IMR-90 (cell line): ENCODE measurements at regions not wholly inside any gene's neighbourhood (a gene's known extent, or its start where the extent isn't known, plus 50 kb on each side); places are given as distances from the start of the nearest gene placed in this dataset.

Source experiments
- ATAC-seq: fragments of 200-7000 bp; cut with Tn5 transposase; 2 replicates; pipeline ENCODE4 v1.9.1; 2020; ENCODE audit warnings: low read depth, mild to moderate bottlenecking, moderate library complexity
- BruUV-seq: library from RNA; stranded (reverse); fragments of 400-500 nt; replicated peaks from 2 replicates; lab custom pipeline; 2021; lab: Mats Ljungman, UMichigan
- CTCF ChIA-PET: fragments of 300-600 bp; formaldehyde crosslinking; extraction: SDS; loops from one replicate; lab custom pipeline; 2021; ENCODE audit warnings: antibody characterized with exemption; lab: Yijun Ruan, JAX
- POLR2A ChIA-PET: fragments of 300-600 bp; sonication (Branson Sonifier 250); formaldehyde crosslinking; loops from one replicate; lab custom pipeline; 2022; ENCODE audit warnings: antibody characterized with exemption; ENCODE audit not compliant: unreplicated experiment; lab: Charles Lee
- DNase-seq: peaks from one replicate; pipeline ENCODE4 v3.0.0; 2013
- H2AFZ ChIP-seq: replicated peaks from 2 replicates; pipeline ENCODE3; 2013; ENCODE audit warnings: low read length, mild to moderate bottlenecking; ENCODE audit not compliant: poor library complexity
- H2AK5ac ChIP-seq: 2 replicates; pipeline ENCODE4 v1.6.1; 2013; ENCODE audit warnings: low read depth, low read length, inconsistent platforms
- H2AK9ac ChIP-seq: replicated peaks from 2 replicates; pipeline ENCODE3; 2013; ENCODE audit warnings: mild to moderate bottlenecking, low read depth, low read length, moderate library complexity; ENCODE audit not compliant: poor library complexity
- H2BK120ac ChIP-seq: 2 replicates; pipeline ENCODE4 v1.6.1; 2013; ENCODE audit warnings: low read depth, low read length, inconsistent platforms
- H2BK15ac ChIP-seq: 3 replicates; pipeline ENCODE4 v1.6.1; 2013; ENCODE audit warnings: low read depth, low read length, inconsistent platforms
- H2BK20ac ChIP-seq: 2 replicates; pipeline ENCODE4 v1.6.1; 2013; ENCODE audit warnings: low read depth, mild to moderate bottlenecking, inconsistent platforms, low read length, moderate library complexity
- H2BK5ac ChIP-seq: 2 replicates; pipeline ENCODE4 v1.6.1; 2013; ENCODE audit warnings: mild to moderate bottlenecking, low read depth, low read length, inconsistent platforms; ENCODE audit not compliant: poor library complexity, severe bottlenecking
- H3K14ac ChIP-seq: replicated peaks from 2 replicates; pipeline ENCODE4 v1.6.1; 2013; ENCODE audit warnings: low read depth, low read length, inconsistent platforms
- H3K18ac ChIP-seq: 2 replicates; pipeline ENCODE4 v1.6.1; 2013; ENCODE audit warnings: low read depth, low read length, control low read depth
- H3K23ac ChIP-seq: 2 replicates; pipeline ENCODE4 v1.6.1; 2013; ENCODE audit warnings: low read depth, low read length, inconsistent platforms
- H3K27ac ChIP-seq: 2 replicates; pipeline ENCODE4 v1.5.1; 2013; ENCODE audit warnings: mild to moderate bottlenecking, control low read depth, low read length; ENCODE audit not compliant: insufficient read depth
- H3K27me3 ChIP-seq: 2 replicates; pipeline ENCODE4 v1.6.1; 2013; ENCODE audit warnings: low read length; ENCODE audit not compliant: control insufficient read depth, insufficient read depth
- H3K36me3 ChIP-seq: 2 replicates; pipeline ENCODE4 v1.6.1; 2013; ENCODE audit warnings: low read length, mixed read lengths; ENCODE audit not compliant: control insufficient read depth, insufficient read depth
- H3K4ac ChIP-seq: 2 replicates; pipeline ENCODE4 v1.6.1; 2013; ENCODE audit warnings: low read depth, low read length, inconsistent platforms
- H3K4me1 ChIP-seq: 2 replicates; pipeline ENCODE4 v1.6.1; 2013; ENCODE audit warnings: low read length, mixed read lengths; ENCODE audit not compliant: control insufficient read depth, insufficient read depth
- H3K4me2 ChIP-seq: 2 replicates; pipeline ENCODE4 v1.6.1; 2013; ENCODE audit warnings: low read depth, mild to moderate bottlenecking, control low read depth, low read length, moderate library complexity
- H3K4me3 ChIP-seq: 2 replicates; pipeline ENCODE4 v1.5.1; 2013; ENCODE audit warnings: low read depth, mild to moderate bottlenecking, control low read depth, low read length, moderate library complexity; ENCODE audit not compliant: insufficient read depth
- H3K56ac ChIP-seq: 2 replicates; pipeline ENCODE4 v1.6.1; 2013; ENCODE audit warnings: low read length, inconsistent platforms; ENCODE audit not compliant: insufficient read depth; ENCODE audit errors: extremely low read depth
- H3K79me1 ChIP-seq, 2 experiments: 2 replicates each; pipeline ENCODE4 v1.6.1; 2013; ENCODE audit warnings: low read length in 2 of 2, inconsistent platforms in 1 of 2, low read depth in 1 of 2
- H3K9ac ChIP-seq: 2 replicates; pipeline ENCODE4 v1.6.1; 2013; ENCODE audit warnings: low read depth, low read length, control low read depth
- H3K9me1 ChIP-seq: 2 replicates; pipeline ENCODE4 v1.6.1; 2013; ENCODE audit warnings: low read length, inconsistent platforms; ENCODE audit not compliant: insufficient read depth
- H3K9me3 ChIP-seq: 2 replicates; pipeline ENCODE4 v1.6.1; 2013; ENCODE audit warnings: low read length; ENCODE audit not compliant: control insufficient read depth, insufficient read depth
- H4K20me1 ChIP-seq: 2 replicates; pipeline ENCODE4 v1.6.1; 2013; ENCODE audit warnings: low read length, inconsistent platforms; ENCODE audit not compliant: insufficient read depth
- H4K5ac ChIP-seq: 2 replicates; pipeline ENCODE4 v1.6.1; 2013; ENCODE audit warnings: mild to moderate bottlenecking, low read depth, low read length, control low read depth
- H4K8ac ChIP-seq, 2 experiments: 2 replicates each; pipeline ENCODE4 v1.6.1; 2013; ENCODE audit warnings: low read depth in 2 of 2, low read length in 2 of 2, control low read depth in 1 of 2, inconsistent platforms in 1 of 2
- H4K91ac ChIP-seq: 2 replicates; pipeline ENCODE4 v1.6.1; 2013; ENCODE audit warnings: low read depth, low read length, inconsistent platforms; ENCODE audit not compliant: insufficient read depth
- BHLHE40 ChIP-seq: fragments of 150-350 bp; IDR thresholded peaks from 2 replicates; pipeline ENCODE4 v1.6.1; 2016; ENCODE audit warnings: mild to moderate bottlenecking, low read depth, low read length
- CHD1 ChIP-seq: IDR thresholded peaks from 2 replicates; pipeline ENCODE4 v1.6.1; 2012; ENCODE audit warnings: low read depth, low read length, improper control_type of control experiment
- FOS ChIP-seq: fragments of 150-350 bp; IDR thresholded peaks from 2 replicates; pipeline ENCODE4 v1.6.1; 2016; ENCODE audit warnings: low read depth, low read length
- RAD21 ChIP-seq: IDR thresholded peaks from 2 replicates; pipeline ENCODE4 v1.6.1; 2012; ENCODE audit warnings: low read length, improper control_type of control experiment
- RFX5 ChIP-seq: IDR thresholded peaks from 2 replicates; pipeline ENCODE4 v1.8.0; 2012; ENCODE audit warnings: low read depth, mild to moderate bottlenecking, low read length, moderate library complexity
- SMC3 ChIP-seq: fragments of 150-350 bp; IDR thresholded peaks from 2 replicates; pipeline ENCODE4 v1.6.1; 2016; ENCODE audit warnings: low read depth, mild to moderate bottlenecking, antibody characterized with exemption, low read length, moderate library complexity
- USF2 ChIP-seq: fragments of 150-350 bp; IDR thresholded peaks from 2 replicates; pipeline ENCODE4 v1.6.1; 2017; ENCODE audit warnings: mild to moderate bottlenecking, antibody characterized with exemption, low read length, low read depth
- dilution Hi-C: fragments of 300-500 bp; cut with HindIII; formaldehyde crosslinking; loops from one replicate; pipeline ENCODE4 v1.14.3; 2018; ENCODE audit warnings: low sequenced_read_pairs; ENCODE audit not compliant: unreplicated experiment
- in situ Hi-C: fragments of 300-500 bp; cut with MboI; formaldehyde crosslinking; loops from 3 replicates; pipeline ENCODE4 v1.14.3; 2019; ENCODE audit warnings: low sequenced_read_pairs, inconsistent platforms, mixed read lengths
- intact Hi-C: fragments of 100-400 bp; cut with micrococcal nuclease; formaldehyde crosslinking; loops from 2 replicates; pipeline ENCODE4 v1.10.0; 2022

DNA sequence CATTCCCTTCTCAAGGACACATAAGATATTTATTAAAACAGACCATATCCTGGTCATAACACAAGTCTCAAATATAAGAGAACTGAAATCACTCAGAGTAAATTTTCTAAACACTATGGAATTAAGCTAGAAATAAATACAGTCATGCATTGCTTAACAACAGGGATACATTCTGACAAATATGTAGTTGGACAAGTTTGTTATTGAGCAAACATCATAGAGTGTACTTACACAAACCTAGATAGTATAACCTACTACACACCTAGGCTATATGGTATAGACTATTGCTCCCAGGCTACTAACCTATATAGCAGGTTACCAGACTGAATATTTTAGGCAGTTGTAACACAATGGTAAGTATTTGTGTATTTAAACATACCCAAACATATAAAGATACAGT is 104.0 kb downstream of the MIS18A start:
- no peak overlapping the region for H4K5ac ChIP-seq
- no peak overlapping the region for H3K56ac ChIP-seq
- H3K79me1 ChIP-seq = no peaks in the 10 kb centered on the region
- no peaks in the 10 kb centered on the region for H3K9me1 ChIP-seq
- H3K14ac ChIP-seq = no peak overlapping the region
- no peak overlapping the region for H2AK5ac ChIP-seq
- H3K4me3 ChIP-seq = no peak overlapping the region
- H2BK120ac ChIP-seq = no peak overlapping the region
- H3K18ac ChIP-seq = no peak overlapping the region
- H2BK15ac ChIP-seq = no peak overlapping the region
- ChIA-PET POLR2A (no interaction called here), CTCF (no interaction called here)
- no peak overlapping the region for H2BK5ac ChIP-seq
- H2BK20ac ChIP-seq = no peak overlapping the region
- no peak overlapping the region for H4K91ac ChIP-seq
- intact Hi-C loops = no loop called here
- DNase-seq = no peak
- H4K8ac ChIP-seq = no peak overlapping the region
- no TSS peak for BruUV-seq
- no peak overlapping the region for H2AFZ ChIP-seq
- no peak overlapping the region for H3K4me2 ChIP-seq
- H3K9ac ChIP-seq = no peak overlapping the region
- no peaks in the 10 kb centered on the region for H4K20me1 ChIP-seq
- H3K27me3 ChIP-seq = no peaks in the 10 kb centered on the region
- no peaks in the 10 kb centered on the region for H3K36me3 ChIP-seq
- no peaks in the 10 kb centered on the region for H3K4me1 ChIP-seq
- H3K9me3 ChIP-seq = no peaks in the 10 kb centered on the region
- no peak overlapping the region for H3K23ac ChIP-seq
- H3K4ac ChIP-seq = no peak overlapping the region
- dilution Hi-C loops = no loop called here
- H3K27ac ChIP-seq = no peak overlapping the region
- in situ Hi-C loops = no loop called here
- no peak for ATAC-seq
- no peak overlapping the region for H2AK9ac ChIP-seq
- TF ChIP-seq BHLHE40 (no peak), FOS (no peak), CHD1 (no peak), SMC3 (no peak), RAD21 (no peak), USF2 (no peak), RFX5 (no peak)
